Trophoblast cell (in vitro differentiated cells and primary cell): ENCODE measurements at regions not wholly inside any gene's neighbourhood (a gene's known extent, or its start where the extent isn't known, plus 50 kb on each side); places are given as distances from the start of the nearest gene placed in this dataset.
A peak's percentile ranks its signal among the peaks of the same experiment; 100 is the strongest.

Experiments
- DNase-seq, 2 donors: peaks; one replicate each; pipeline ENCODE4 v3.0.0-alpha.2; 2016
- H2AFZ ChIP-seq: 2 replicates; pipeline ENCODE4 v1.6.1; 2013; ENCODE audit warnings: low read length, moderate library complexity, mild to moderate bottlenecking; ENCODE audit not compliant: insufficient read depth, poor library complexity
- H2AK5ac ChIP-seq: 2 replicates; pipeline ENCODE4 v1.6.1; 2013; ENCODE audit warnings: mild to moderate bottlenecking, low read length
- H2BK120ac ChIP-seq: 2 replicates; pipeline ENCODE4 v1.6.1; 2013; ENCODE audit warnings: low read length, mild to moderate bottlenecking, moderate library complexity; ENCODE audit not compliant: insufficient read depth, poor library complexity
- H2BK12ac ChIP-seq: 2 replicates; pipeline ENCODE4 v1.6.1; 2013; ENCODE audit warnings: mild to moderate bottlenecking, low read length, moderate library complexity
- H2BK5ac ChIP-seq: 2 replicates; pipeline ENCODE4 v1.6.1; 2013; ENCODE audit warnings: low read length, low read depth, moderate library complexity, mild to moderate bottlenecking; ENCODE audit not compliant: poor library complexity
- H3K14ac ChIP-seq: 2 replicates; pipeline ENCODE4 v1.6.1; 2013; ENCODE audit warnings: mild to moderate bottlenecking, low read length
- H3K18ac ChIP-seq: 2 replicates; pipeline ENCODE4 v1.6.1; 2013; ENCODE audit warnings: mild to moderate bottlenecking, low read length
- H3K23ac ChIP-seq: 2 replicates; pipeline ENCODE4 v1.6.1; 2013; ENCODE audit warnings: low read length
- H3K27ac ChIP-seq: 2 replicates; pipeline ENCODE4 v1.5.1; 2013; ENCODE audit warnings: low read depth, mild to moderate bottlenecking, inconsistent platforms, low read length, moderate library complexity
- H3K27me3 ChIP-seq: 2 replicates; pipeline ENCODE4 v1.6.1; 2013; ENCODE audit warnings: inconsistent platforms, mild to moderate bottlenecking, low read length, moderate library complexity; ENCODE audit not compliant: insufficient read depth
- H3K36me3 ChIP-seq, 2 experiments: 1 replicate in 1 of 2; 2 replicates in 1 of 2; pipeline ENCODE4 v1.6.1; 2013; ENCODE audit warnings: low read length in 2 of 2, mild to moderate bottlenecking in 2 of 2, moderate library complexity in 1 of 2; ENCODE audit not compliant: insufficient read depth in 2 of 2, control insufficient read depth in 1 of 2
- H3K4ac ChIP-seq: 2 replicates; pipeline ENCODE4 v1.6.1; 2013; ENCODE audit warnings: low read depth, mild to moderate bottlenecking, low read length, moderate library complexity
- H3K4me1 ChIP-seq, 2 experiments: 1 replicate in 1 of 2; 2 replicates in 1 of 2; pipeline ENCODE4 v1.6.1; 2013; ENCODE audit warnings: low read length in 2 of 2, mild to moderate bottlenecking in 2 of 2, moderate library complexity in 1 of 2; ENCODE audit not compliant: insufficient read depth in 2 of 2, control insufficient read depth in 1 of 2
- H3K4me2 ChIP-seq: 2 replicates; pipeline ENCODE4 v1.6.1; 2013; ENCODE audit warnings: inconsistent platforms, mild to moderate bottlenecking, low read length, moderate library complexity
- H3K4me3 ChIP-seq: 2 replicates; pipeline ENCODE4 v1.5.1; 2013; ENCODE audit warnings: mild to moderate bottlenecking, low read depth, low read length, inconsistent platforms
- H3K79me1 ChIP-seq: one replicate; pipeline ENCODE4 v1.6.1; 2013; ENCODE audit warnings: low read length
- H3K79me2 ChIP-seq: 2 replicates; pipeline ENCODE4 v1.6.1; 2013; ENCODE audit warnings: low read length, mild to moderate bottlenecking; ENCODE audit not compliant: control insufficient read depth, insufficient read depth, poor library complexity
- H3K9ac ChIP-seq: 2 replicates; pipeline ENCODE4 v1.6.1; 2013; ENCODE audit warnings: mild to moderate bottlenecking, low read length
- H3K9me3 ChIP-seq: 2 replicates; pipeline ENCODE4 v1.6.1; 2013; ENCODE audit warnings: low read depth, mild to moderate bottlenecking, control low read depth, inconsistent platforms, low read length; ENCODE audit not compliant: insufficient read depth
- H4K12ac ChIP-seq: 2 replicates; pipeline ENCODE4 v1.6.1; 2013; ENCODE audit warnings: low read depth, mild to moderate bottlenecking, low read length, moderate library complexity
- H4K8ac ChIP-seq: 2 replicates; pipeline ENCODE4 v1.6.1; 2013; ENCODE audit warnings: low read depth, mild to moderate bottlenecking, low read length, moderate library complexity
- H4K91ac ChIP-seq: one replicate; pipeline ENCODE4 v1.6.1; 2013; ENCODE audit warnings: low read depth, mild to moderate bottlenecking, low read length, moderate library complexity
- WGBS: extraction: QIAGEN DNeasy Blood & Tissue Kit; methylation state at CpG from one replicate; pipeline ENCODE4 v1.1.7; 2013; ENCODE audit warnings: missing lambda C conversion rate; ENCODE audit not compliant: insufficient read length, insufficient coverage; ENCODE audit errors: extremely low coverage; 5-methylcytosine and 5-hydroxymethylcytosine counted together

GRCh38 chr11:134612140-134613030 lies 200.3 kb upstream of the B3GAT1 start:
- no peak overlapping the region for H4K91ac ChIP-seq
- H3K4me3 ChIP-seq: no peak overlapping the region
- no peak overlapping the region for H3K27ac ChIP-seq
- no peaks in the 10 kb centered on the region for H3K27me3 ChIP-seq
- no peak overlapping the region for H2AFZ ChIP-seq
- H2BK120ac ChIP-seq: no peak overlapping the region
- no peaks in the 10 kb centered on the region for H3K36me3 ChIP-seq
- H3K4ac ChIP-seq: no peak overlapping the region
- H3K79me2 ChIP-seq: no peaks in the 10 kb centered on the region
- H3K14ac ChIP-seq: no peak overlapping the region
- H4K8ac ChIP-seq: no peak overlapping the region
- no peak overlapping the region for H3K18ac ChIP-seq
- peaks cover 7% of the 10 kb centered on the region for H3K9me3 ChIP-seq
- no peak overlapping the region for H2BK12ac ChIP-seq
- no peak overlapping the region for H2BK5ac ChIP-seq
- H3K23ac ChIP-seq: no peak overlapping the region
- no CpG with 5 or more reads among the region's 12 CpGs for WGBS
- no peak for DNase-seq
- no peak overlapping the region for H2AK5ac ChIP-seq
- H3K79me1 ChIP-seq: no peaks in the 10 kb centered on the region
- no peak overlapping the region for H4K12ac ChIP-seq
- peaks cover 0 to 5% of the 10 kb centered on the region in 2 experiments for H3K4me1 ChIP-seq
- H3K4me2 ChIP-seq: no peak overlapping the region
- no peak overlapping the region for H3K9ac ChIP-seq

GRCh38 chr11:134611537-134611936 lies 199.5 kb upstream of the B3GAT1 start:
- Histone ChIP-seq H3K27ac (no peak overlapping the region), H3K9ac (no peak overlapping the region), H3K27me3 (no peaks in the 10 kb centered on the region), H3K4me2 (no peak overlapping the region), H2AFZ (no peak overlapping the region), H3K4me3 (no peak overlapping the region), H4K12ac (no peak overlapping the region), H3K79me1 (no peaks in the 10 kb centered on the region), H3K18ac (no peak overlapping the region), H2BK120ac (no peak overlapping the region), H3K4me1 (peaks cover 0 to 5% of the 10 kb centered on the region in 2 experiments), H3K23ac (no peak overlapping the region), H3K9me3 (peaks cover 4% of the 10 kb centered on the region), H3K14ac (no peak overlapping the region), H4K91ac (no peak overlapping the region), H4K8ac (no peak overlapping the region), H2BK5ac (no peak overlapping the region), H3K79me2 (no peaks in the 10 kb centered on the region), H2AK5ac (no peak overlapping the region), H2BK12ac (no peak overlapping the region), H3K4ac (no peak overlapping the region), H3K36me3 (no peaks in the 10 kb centered on the region)
- WGBS: no CpG with 5 or more reads among the region's 8 CpGs
- no peak for DNase-seq

GRCh38 chr11:134610116-134610910 lies 198.3 kb upstream of the B3GAT1 start:
- Histone ChIP-seq H2AFZ (no peak overlapping the region), H3K79me2 (no peaks in the 10 kb centered on the region), H3K9ac (no peak overlapping the region), H3K4me2 (no peak overlapping the region), H3K4me1 (peaks cover 0 to 5% of the 10 kb centered on the region in 2 experiments), H2BK5ac (no peak overlapping the region), H3K27me3 (no peaks in the 10 kb centered on the region), H3K36me3 (no peaks in the 10 kb centered on the region), H3K4ac (no peak overlapping the region), H4K91ac (no peak overlapping the region), H4K12ac (no peak overlapping the region), H2AK5ac (no peak overlapping the region), H3K79me1 (no peaks in the 10 kb centered on the region), H2BK12ac (no peak overlapping the region), H4K8ac (no peak overlapping the region), H3K9me3 (peaks cover 2% of the 10 kb centered on the region), H3K27ac (no peak overlapping the region), H3K4me3 (no peak overlapping the region), H3K14ac (no peak overlapping the region), H2BK120ac (no peak overlapping the region), H3K18ac (no peak overlapping the region), H3K23ac (no peak overlapping the region)
- no peak for DNase-seq
- WGBS: no CpG with 5 or more reads among the region's 23 CpGs

- Histone ChIP-seq H3K27ac (no peak overlapping the region), H4K91ac (no peak overlapping the region), H3K4me1 (peaks cover 0 to 5% of the 10 kb centered on the region in 2 experiments), H4K12ac (no peak overlapping the region), H3K9ac (no peak overlapping the region), H2BK12ac (no peak overlapping the region), H4K8ac (no peak overlapping the region), H3K4me2 (no peak overlapping the region), H3K79me1 (no peaks in the 10 kb centered on the region), H2BK5ac (no peak overlapping the region), H3K23ac (no peak overlapping the region), H3K4me3 (peak overlapping the region; percentile 4), H3K79me2 (no peaks in the 10 kb centered on the region), H3K27me3 (no peaks in the 10 kb centered on the region), H3K18ac (no peak overlapping the region), H3K9me3 (no peaks in the 10 kb centered on the region), H3K14ac (no peak overlapping the region), H2AFZ (no peak overlapping the region), H2BK120ac (no peak overlapping the region), H2AK5ac (no peak overlapping the region), H3K4ac (no peak overlapping the region), H3K36me3 (no peaks in the 10 kb centered on the region)
- no peak for DNase-seq
- no CpG with 5 or more reads among the region's 27 CpGs for WGBS
These were observed 197.5 kb upstream of the B3GAT1 start for GRCh38 chr11:134609361-134610115.
